HepG2 (cell line): ENCODE measurements at regions not wholly inside any gene's neighbourhood (a gene's known extent, or its start where the extent isn't known, plus 50 kb on each side); places are given as distances from the start of the nearest gene placed in this dataset.

Source experiments
- CHCHD3 ChIP-seq: sonication (generic); formaldehyde crosslinking; IDR thresholded peaks from 2 replicates; pipeline ENCODE4 v1.8.0; 2022; ENCODE audit warnings: mild to moderate bottlenecking, missing genetic modification reagents, moderate library complexity
- RBM39 ChIP-seq: fragments of 200-400 bp; formaldehyde crosslinking; IDR thresholded peaks from one replicate; pipeline ENCODE4 v1.6.1; 2018; ENCODE audit warnings: antibody characterized with exemption, mild to moderate bottlenecking, low read depth, low read length; ENCODE audit not compliant: poor library complexity, severe bottlenecking
- RFX3 ChIP-seq: IDR thresholded peaks from 2 replicates; pipeline ENCODE4 v1.6.1; 2016; ENCODE audit warnings: missing biosample characterization, missing genetic modification reagents
- TAF1 ChIP-seq: sonication (generic); formaldehyde crosslinking; IDR thresholded peaks from 2 replicates; pipeline ENCODE4 v1.4.0; 2020; ENCODE audit warnings: missing genetic modification reagents
- TERF1 ChIP-seq: sonication (generic); formaldehyde crosslinking; IDR thresholded peaks from 2 replicates; pipeline ENCODE4 v1.8.0; 2022; ENCODE audit warnings: mild to moderate bottlenecking, missing genetic modification reagents, moderate library complexity
- ZNF552 ChIP-seq: sonication (generic); formaldehyde crosslinking; IDR thresholded peaks from 2 replicates; pipeline ENCODE4 v1.9.0; 2022; ENCODE audit warnings: missing genetic modification reagents, mild to moderate bottlenecking, borderline replicate concordance
- ZNF766 ChIP-seq: sonication (generic); formaldehyde crosslinking; IDR thresholded peaks from 2 replicates; pipeline ENCODE4 v1.5.0; 2020; ENCODE audit warnings: missing genetic modification reagents, borderline replicate concordance

GRCh38 chr3:163315786-163316185 lies 1762.5 kb downstream of the SI start:
- no peak for TF ChIP-seq RBM39
- no peak for TF ChIP-seq RFX3
- TF ChIP-seq TERF1 (CRISPR knock-in tag): no peak
- TF ChIP-seq TAF1 (CRISPR knock-in tag): no peak
- no peak for TF ChIP-seq ZNF766 (CRISPR knock-in tag)
- no peak for TF ChIP-seq CHCHD3 (CRISPR knock-in tag)
- TF ChIP-seq ZNF552 (CRISPR knock-in tag): no peak
